IMR-90 (cell line): ENCODE measurements at regions not wholly inside any gene's neighbourhood (a gene's known extent, or its start where the extent isn't known, plus 50 kb on each side); places are given as distances from the start of the nearest gene placed in this dataset.

Experiments used
- ATAC-seq: fragments of 200-7000 bp; cut with Tn5 transposase; 2 replicates; pipeline ENCODE4 v1.9.1; 2020; ENCODE audit warnings: low read depth, mild to moderate bottlenecking, moderate library complexity
- BruUV-seq: library from RNA; stranded (reverse); fragments of 400-500 nt; replicated peaks from 2 replicates; lab custom pipeline; 2021; lab: Mats Ljungman, UMichigan
- CTCF ChIA-PET: fragments of 300-600 bp; formaldehyde crosslinking; extraction: SDS; loops from one replicate; lab custom pipeline; 2021; ENCODE audit warnings: antibody characterized with exemption; lab: Yijun Ruan, JAX
- POLR2A ChIA-PET: fragments of 300-600 bp; sonication (Branson Sonifier 250); formaldehyde crosslinking; loops from one replicate; lab custom pipeline; 2022; ENCODE audit warnings: antibody characterized with exemption; ENCODE audit not compliant: unreplicated experiment; lab: Charles Lee
- DNase-seq: peaks from one replicate; pipeline ENCODE4 v3.0.0; 2013
- H2AFZ ChIP-seq: replicated peaks from 2 replicates; pipeline ENCODE3; 2013; ENCODE audit warnings: low read length, mild to moderate bottlenecking; ENCODE audit not compliant: poor library complexity
- H2AK5ac ChIP-seq: 2 replicates; pipeline ENCODE4 v1.6.1; 2013; ENCODE audit warnings: low read depth, low read length, inconsistent platforms
- H2AK9ac ChIP-seq: replicated peaks from 2 replicates; pipeline ENCODE3; 2013; ENCODE audit warnings: mild to moderate bottlenecking, low read depth, low read length, moderate library complexity; ENCODE audit not compliant: poor library complexity
- H2BK120ac ChIP-seq: 2 replicates; pipeline ENCODE4 v1.6.1; 2013; ENCODE audit warnings: low read depth, low read length, inconsistent platforms
- H2BK15ac ChIP-seq: 3 replicates; pipeline ENCODE4 v1.6.1; 2013; ENCODE audit warnings: low read depth, low read length, inconsistent platforms
- H2BK20ac ChIP-seq: 2 replicates; pipeline ENCODE4 v1.6.1; 2013; ENCODE audit warnings: low read depth, mild to moderate bottlenecking, inconsistent platforms, low read length, moderate library complexity
- H2BK5ac ChIP-seq: 2 replicates; pipeline ENCODE4 v1.6.1; 2013; ENCODE audit warnings: mild to moderate bottlenecking, low read depth, low read length, inconsistent platforms; ENCODE audit not compliant: poor library complexity, severe bottlenecking
- H3K14ac ChIP-seq: replicated peaks from 2 replicates; pipeline ENCODE4 v1.6.1; 2013; ENCODE audit warnings: low read depth, low read length, inconsistent platforms
- H3K18ac ChIP-seq: 2 replicates; pipeline ENCODE4 v1.6.1; 2013; ENCODE audit warnings: low read depth, low read length, control low read depth
- H3K23ac ChIP-seq: 2 replicates; pipeline ENCODE4 v1.6.1; 2013; ENCODE audit warnings: low read depth, low read length, inconsistent platforms
- H3K27ac ChIP-seq: 2 replicates; pipeline ENCODE4 v1.5.1; 2013; ENCODE audit warnings: mild to moderate bottlenecking, control low read depth, low read length; ENCODE audit not compliant: insufficient read depth
- H3K27me3 ChIP-seq: 2 replicates; pipeline ENCODE4 v1.6.1; 2013; ENCODE audit warnings: low read length; ENCODE audit not compliant: control insufficient read depth, insufficient read depth
- H3K36me3 ChIP-seq: 2 replicates; pipeline ENCODE4 v1.6.1; 2013; ENCODE audit warnings: low read length, mixed read lengths; ENCODE audit not compliant: control insufficient read depth, insufficient read depth
- H3K4ac ChIP-seq: 2 replicates; pipeline ENCODE4 v1.6.1; 2013; ENCODE audit warnings: low read depth, low read length, inconsistent platforms
- H3K4me1 ChIP-seq: 2 replicates; pipeline ENCODE4 v1.6.1; 2013; ENCODE audit warnings: low read length, mixed read lengths; ENCODE audit not compliant: control insufficient read depth, insufficient read depth
- H3K4me2 ChIP-seq: 2 replicates; pipeline ENCODE4 v1.6.1; 2013; ENCODE audit warnings: low read depth, mild to moderate bottlenecking, control low read depth, low read length, moderate library complexity
- H3K4me3 ChIP-seq: 2 replicates; pipeline ENCODE4 v1.5.1; 2013; ENCODE audit warnings: low read depth, mild to moderate bottlenecking, control low read depth, low read length, moderate library complexity; ENCODE audit not compliant: insufficient read depth
- H3K56ac ChIP-seq: 2 replicates; pipeline ENCODE4 v1.6.1; 2013; ENCODE audit warnings: low read length, inconsistent platforms; ENCODE audit not compliant: insufficient read depth; ENCODE audit errors: extremely low read depth
- H3K79me1 ChIP-seq, 2 experiments: 2 replicates each; pipeline ENCODE4 v1.6.1; 2013; ENCODE audit warnings: low read length in 2 of 2, inconsistent platforms in 1 of 2, low read depth in 1 of 2
- H3K9ac ChIP-seq: 2 replicates; pipeline ENCODE4 v1.6.1; 2013; ENCODE audit warnings: low read depth, low read length, control low read depth
- H3K9me1 ChIP-seq: 2 replicates; pipeline ENCODE4 v1.6.1; 2013; ENCODE audit warnings: low read length, inconsistent platforms; ENCODE audit not compliant: insufficient read depth
- H3K9me3 ChIP-seq: 2 replicates; pipeline ENCODE4 v1.6.1; 2013; ENCODE audit warnings: low read length; ENCODE audit not compliant: control insufficient read depth, insufficient read depth
- H4K20me1 ChIP-seq: 2 replicates; pipeline ENCODE4 v1.6.1; 2013; ENCODE audit warnings: low read length, inconsistent platforms; ENCODE audit not compliant: insufficient read depth
- H4K5ac ChIP-seq: 2 replicates; pipeline ENCODE4 v1.6.1; 2013; ENCODE audit warnings: mild to moderate bottlenecking, low read depth, low read length, control low read depth
- H4K8ac ChIP-seq, 2 experiments: 2 replicates each; pipeline ENCODE4 v1.6.1; 2013; ENCODE audit warnings: low read depth in 2 of 2, low read length in 2 of 2, control low read depth in 1 of 2, inconsistent platforms in 1 of 2
- H4K91ac ChIP-seq: 2 replicates; pipeline ENCODE4 v1.6.1; 2013; ENCODE audit warnings: low read depth, low read length, inconsistent platforms; ENCODE audit not compliant: insufficient read depth
- CHD1 ChIP-seq: IDR thresholded peaks from 2 replicates; pipeline ENCODE4 v1.6.1; 2012; ENCODE audit warnings: low read depth, low read length, improper control_type of control experiment
- CTCF ChIP-seq: conservative IDR thresholded peaks from 2 replicates; pipeline ENCODE4 v1.5.1; 2012; ENCODE audit warnings: mild to moderate bottlenecking, low read depth, low read length, improper control_type of control experiment
- FOS ChIP-seq: fragments of 150-350 bp; IDR thresholded peaks from 2 replicates; pipeline ENCODE4 v1.6.1; 2016; ENCODE audit warnings: low read depth, low read length
- MAFK ChIP-seq: IDR thresholded peaks from 2 replicates; pipeline ENCODE4 v1.6.1; 2012; ENCODE audit warnings: low read depth, low read length, improper control_type of control experiment
- RAD21 ChIP-seq: IDR thresholded peaks from 2 replicates; pipeline ENCODE4 v1.6.1; 2012; ENCODE audit warnings: low read length, improper control_type of control experiment
- RCOR1 ChIP-seq: IDR thresholded peaks from 2 replicates; pipeline ENCODE4 v1.6.1; 2012; ENCODE audit warnings: mild to moderate bottlenecking, low read length, improper control_type of control experiment; ENCODE audit not compliant: insufficient replicate concordance
- RFX5 ChIP-seq: IDR thresholded peaks from 2 replicates; pipeline ENCODE4 v1.8.0; 2012; ENCODE audit warnings: low read depth, mild to moderate bottlenecking, low read length, moderate library complexity
- SMC3 ChIP-seq: fragments of 150-350 bp; IDR thresholded peaks from 2 replicates; pipeline ENCODE4 v1.6.1; 2016; ENCODE audit warnings: low read depth, mild to moderate bottlenecking, antibody characterized with exemption, low read length, moderate library complexity
- USF2 ChIP-seq: fragments of 150-350 bp; IDR thresholded peaks from 2 replicates; pipeline ENCODE4 v1.6.1; 2017; ENCODE audit warnings: mild to moderate bottlenecking, antibody characterized with exemption, low read length, low read depth
- WGBS, 2 experiments: methylation state at CpG; one replicate each; pipeline versions ENCODE4 v1.1.5 to v1.1.7; 2013; ENCODE audit warnings: missing lambda C conversion rate in 2 of 2; ENCODE audit not compliant: insufficient read length in 1 of 2; ENCODE audit errors: extremely low coverage in 2 of 2; 5-methylcytosine and 5-hydroxymethylcytosine counted together
- dilution Hi-C: fragments of 300-500 bp; cut with HindIII; formaldehyde crosslinking; loops from one replicate; pipeline ENCODE4 v1.14.3; 2018; ENCODE audit warnings: low sequenced_read_pairs; ENCODE audit not compliant: unreplicated experiment
- in situ Hi-C: fragments of 300-500 bp; cut with MboI; formaldehyde crosslinking; loops from 3 replicates; pipeline ENCODE4 v1.14.3; 2019; ENCODE audit warnings: low sequenced_read_pairs, inconsistent platforms, mixed read lengths
- intact Hi-C: fragments of 100-400 bp; cut with micrococcal nuclease; formaldehyde crosslinking; loops from 2 replicates; pipeline ENCODE4 v1.10.0; 2022
- TF ChIP-seq, protein P1 (sequence below): fragments of 150-350 bp; IDR thresholded peaks from 2 replicates; pipeline ENCODE4 v1.6.1; 2016; ENCODE audit warnings: low read depth, mild to moderate bottlenecking, low read length, moderate library complexity, borderline replicate concordance

DNA sequence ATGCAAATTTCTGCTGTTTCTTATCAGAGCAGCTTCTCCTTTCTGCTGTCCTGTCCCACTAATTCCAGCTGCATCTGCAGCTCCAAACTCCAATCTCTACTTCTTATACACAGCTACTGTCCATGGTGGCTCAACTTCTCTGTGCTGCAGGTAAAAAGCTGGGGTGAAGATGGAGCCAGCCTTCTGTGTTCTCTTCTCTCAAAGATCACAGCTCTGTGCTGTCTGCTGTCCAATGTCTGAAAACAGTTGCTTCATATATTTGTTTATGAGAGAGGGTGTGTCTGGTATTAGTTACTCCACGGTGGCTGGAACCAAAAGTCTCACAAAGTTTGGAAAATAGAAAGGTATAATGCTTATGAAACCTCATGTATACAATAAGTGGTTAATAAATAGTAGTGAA is 445.8 kb upstream of the TBX3 start:
- TF ChIP-seq CHD1: no peak
- no peak for TF ChIP-seq RFX5
- TF ChIP-seq CTCF: no peak
- TF ChIP-seq USF2: no peak
- TF ChIP-seq FOS: no peak
- no peak for TF ChIP-seq RCOR1
- TF ChIP-seq SMC3: no peak
- no peak for TF ChIP-seq MAFK
- TF ChIP-seq RAD21: no peak
- TF ChIP-seq, protein P1, sequence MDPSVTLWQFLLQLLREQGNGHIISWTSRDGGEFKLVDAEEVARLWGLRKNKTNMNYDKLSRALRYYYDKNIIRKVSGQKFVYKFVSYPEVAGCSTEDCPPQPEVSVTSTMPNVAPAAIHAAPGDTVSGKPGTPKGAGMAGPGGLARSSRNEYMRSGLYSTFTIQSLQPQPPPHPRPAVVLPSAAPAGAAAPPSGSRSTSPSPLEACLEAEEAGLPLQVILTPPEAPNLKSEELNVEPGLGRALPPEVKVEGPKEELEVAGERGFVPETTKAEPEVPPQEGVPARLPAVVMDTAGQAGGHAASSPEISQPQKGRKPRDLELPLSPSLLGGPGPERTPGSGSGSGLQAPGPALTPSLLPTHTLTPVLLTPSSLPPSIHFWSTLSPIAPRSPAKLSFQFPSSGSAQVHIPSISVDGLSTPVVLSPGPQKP: no peak
- no peak for DNase-seq
- no peak overlapping the region for H2BK5ac ChIP-seq
- no peak overlapping the region for H3K14ac ChIP-seq
- POLR2A ChIA-PET: no interaction called here
- in situ Hi-C loops: no loop called here
- ATAC-seq: no peak
- no peak overlapping the region for H3K4ac ChIP-seq
- no peak overlapping the region for H3K23ac ChIP-seq
- H2BK20ac ChIP-seq: no peak overlapping the region
- H2BK15ac ChIP-seq: no peak overlapping the region
- H2AK5ac ChIP-seq: no peak overlapping the region
- H3K9me3 ChIP-seq: no peaks in the 10 kb centered on the region
- no peaks in the 10 kb centered on the region for H3K27me3 ChIP-seq
- no peak overlapping the region for H3K9ac ChIP-seq
- no peak overlapping the region for H3K56ac ChIP-seq
- no peaks in the 10 kb centered on the region for H3K4me1 ChIP-seq
- dilution Hi-C loops: no loop called here
- no peaks in the 10 kb centered on the region for H3K79me1 ChIP-seq
- no peak overlapping the region for H3K18ac ChIP-seq
- H3K36me3 ChIP-seq: no peaks in the 10 kb centered on the region
- no peak overlapping the region for H4K8ac ChIP-seq
- H2AFZ ChIP-seq: no peak overlapping the region
- no peak overlapping the region for H4K91ac ChIP-seq
- H3K4me3 ChIP-seq: no peak overlapping the region
- CTCF ChIA-PET: no interaction called here
- no peak overlapping the region for H3K27ac ChIP-seq
- H2AK9ac ChIP-seq: no peak overlapping the region
- H3K9me1 ChIP-seq: no peaks in the 10 kb centered on the region
- BruUV-seq: no TSS peak
- no peak overlapping the region for H4K5ac ChIP-seq
- H2BK120ac ChIP-seq: no peak overlapping the region
- no peak overlapping the region for H3K4me2 ChIP-seq
- H4K20me1 ChIP-seq: no peaks in the 10 kb centered on the region
- intact Hi-C loops: loop anchor here (10.0 kb wide), 1 partner anchor 315 kb away; no protein-coding TSS in a partner anchor
- no CpG with 5 or more reads among the region's 1 CpG for WGBS, 2 experiments
